Neural progenitor cell (in vitro differentiated cells): ENCODE measurements at regions not wholly inside any gene's neighbourhood (a gene's known extent, or its start where the extent isn't known, plus 50 kb on each side); places are given as distances from the start of the nearest gene placed in this dataset.

Experiments
- DNase-seq: peaks from one replicate; pipeline ENCODE4 v3.0.0-alpha.2; 2016; ENCODE audit warnings: low spot score
- H2AFZ ChIP-seq: fragments of 200-600 bp; sonication (generic); replicated peaks from 2 replicates; pipeline ENCODE4 v1.6.1; 2016; ENCODE audit warnings: antibody characterized with exemption
- H3F3A ChIP-seq: fragments of 200-600 bp; sonication (generic); 2 replicates; pipeline ENCODE4 v1.6.1; 2016; ENCODE audit warnings: antibody characterized with exemption, low read depth
- H3K27ac ChIP-seq: fragments of 200-600 bp; sonication (generic); 2 replicates; pipeline ENCODE4 v1.5.1; 2016; ENCODE audit warnings: mild to moderate bottlenecking
- H3K27me3 ChIP-seq: fragments of 200-600 bp; sonication (generic); 2 replicates; pipeline ENCODE4 v1.6.1; 2016; ENCODE audit warnings: mild to moderate bottlenecking, moderate library complexity
- H3K36me3 ChIP-seq: fragments of 200-600 bp; sonication (generic); 2 replicates; pipeline ENCODE4 v1.5.1; 2016
- H3K4me1 ChIP-seq: fragments of 200-600 bp; sonication (generic); 2 replicates; pipeline ENCODE4 v1.6.1; 2016; ENCODE audit warnings: mixed run types
- H3K4me2 ChIP-seq: fragments of 200-600 bp; sonication (generic); 2 replicates; pipeline ENCODE4 v1.6.1; 2016
- H3K4me3 ChIP-seq: fragments of 200-600 bp; sonication (generic); 2 replicates; pipeline ENCODE4 v1.5.1; 2016
- H3K79me2 ChIP-seq: fragments of 200-600 bp; sonication (generic); 2 replicates; pipeline ENCODE4 v1.6.1; 2016; ENCODE audit warnings: low read depth
- H3K9ac ChIP-seq: fragments of 200-600 bp; sonication (generic); 2 replicates; pipeline ENCODE4 v1.6.1; 2016
- H3K9me3 ChIP-seq: fragments of 200-600 bp; sonication (generic); 2 replicates; pipeline ENCODE4 v1.5.1; 2016; ENCODE audit warnings: low read depth
- H4K20me1 ChIP-seq: fragments of 200-600 bp; sonication (generic); 2 replicates; pipeline ENCODE4 v1.6.1; 2016; ENCODE audit warnings: low read depth
- H3K27ac Mint-ChIP-seq: 3 replicates; pipeline ENCODE4 v1.8.0; 2021; ENCODE audit warnings: mixed read lengths
- H3K27me3 Mint-ChIP-seq: 2 replicates; pipeline ENCODE4 v1.8.0; 2022; ENCODE audit warnings: low read depth, mild to moderate bottlenecking, inconsistent platforms, moderate library complexity, mixed read lengths; ENCODE audit not compliant: insufficient read depth
- H3K36me3 Mint-ChIP-seq: 3 replicates; pipeline ENCODE4 v1.8.0; 2021; ENCODE audit warnings: mixed read lengths
- H3K4me1 Mint-ChIP-seq: 3 replicates; pipeline ENCODE4 v1.8.0; 2021; ENCODE audit warnings: mixed read lengths
- H3K4me3 Mint-ChIP-seq: 3 replicates; pipeline ENCODE4 v1.8.0; 2021; ENCODE audit warnings: mild to moderate bottlenecking, moderate library complexity, mixed read lengths
- H3K9me3 Mint-ChIP-seq: 3 replicates; pipeline ENCODE4 v1.8.0; 2020; ENCODE audit warnings: mixed read lengths
- EZH2 ChIP-seq: fragments of 200-600 bp; sonication (generic); IDR thresholded peaks from 2 replicates; pipeline ENCODE4 v1.6.1; 2017; ENCODE audit warnings: antibody characterized with exemption, mild to moderate bottlenecking, moderate library complexity
- EZH2phosphoT487 ChIP-seq: fragments of 200-600 bp; sonication (generic); IDR thresholded peaks from 2 replicates; pipeline ENCODE4 v1.6.1; 2017; ENCODE audit warnings: antibody characterized with exemption
- TF ChIP-seq, protein P1 (sequence below): fragments of 200-600 bp; sonication (generic); IDR thresholded peaks from 2 replicates; pipeline ENCODE4 v1.5.1; 2017; ENCODE audit warnings: antibody characterized with exemption, mild to moderate bottlenecking

DNA sequence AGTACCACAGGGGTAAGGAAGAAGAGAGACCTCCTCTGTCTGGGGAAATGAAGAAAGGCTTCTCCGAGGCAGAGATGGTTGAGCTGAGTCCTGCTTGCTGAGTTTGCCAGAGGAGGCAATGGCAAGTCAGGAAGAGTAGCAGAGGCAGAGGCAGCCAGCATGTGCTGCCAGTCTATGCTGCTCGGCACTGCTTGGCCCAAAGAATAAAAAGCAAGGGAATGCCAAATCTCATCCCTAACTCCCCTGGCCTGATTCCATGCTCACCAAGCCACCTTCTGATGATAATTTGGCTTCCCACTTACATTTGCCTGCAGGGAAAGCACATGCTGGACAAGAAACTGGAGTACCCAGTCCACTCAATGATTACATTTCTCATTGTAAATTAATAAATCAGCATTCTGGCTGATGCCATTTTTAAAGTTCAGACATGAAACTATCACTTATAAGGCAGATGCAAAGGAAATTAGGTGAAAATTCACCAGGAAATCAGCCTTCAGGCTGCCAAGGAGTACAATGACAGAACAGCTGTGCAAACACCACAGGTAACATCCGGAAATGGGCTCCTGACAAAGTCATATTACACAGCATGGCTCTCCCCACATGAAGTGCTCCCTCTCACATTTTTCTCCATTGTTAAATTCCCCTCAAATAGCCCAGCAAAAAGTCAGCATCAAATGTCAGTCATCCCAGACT, 245.9 kb downstream of the MTERF1 start:
- Histone ChIP-seq H3K36me3 (no peaks in the 10 kb centered on the region), H3K27me3 (no peaks in the 10 kb centered on the region), H3K4me2 (no peak overlapping the region), H3K9ac (no peak overlapping the region), H4K20me1 (no peaks in the 10 kb centered on the region), H2AFZ (no peak overlapping the region), H3K79me2 (no peaks in the 10 kb centered on the region), H3K27ac (no peak overlapping the region), H3F3A (no peaks in the 10 kb centered on the region), H3K4me1 (peaks cover 20% of the 10 kb centered on the region), H3K4me3 (no peak overlapping the region), H3K9me3 (no peaks in the 10 kb centered on the region)
- Mint-ChIP-seq H3K27ac (no peak overlapping the region), H3K27me3 (no peaks in the 10 kb centered on the region), H3K4me3 (no peak overlapping the region), H3K36me3 (no peaks in the 10 kb centered on the region), H3K9me3 (no peaks in the 10 kb centered on the region), H3K4me1 (peaks cover 36% of the 10 kb centered on the region)
- TF ChIP-seq, protein P1, sequence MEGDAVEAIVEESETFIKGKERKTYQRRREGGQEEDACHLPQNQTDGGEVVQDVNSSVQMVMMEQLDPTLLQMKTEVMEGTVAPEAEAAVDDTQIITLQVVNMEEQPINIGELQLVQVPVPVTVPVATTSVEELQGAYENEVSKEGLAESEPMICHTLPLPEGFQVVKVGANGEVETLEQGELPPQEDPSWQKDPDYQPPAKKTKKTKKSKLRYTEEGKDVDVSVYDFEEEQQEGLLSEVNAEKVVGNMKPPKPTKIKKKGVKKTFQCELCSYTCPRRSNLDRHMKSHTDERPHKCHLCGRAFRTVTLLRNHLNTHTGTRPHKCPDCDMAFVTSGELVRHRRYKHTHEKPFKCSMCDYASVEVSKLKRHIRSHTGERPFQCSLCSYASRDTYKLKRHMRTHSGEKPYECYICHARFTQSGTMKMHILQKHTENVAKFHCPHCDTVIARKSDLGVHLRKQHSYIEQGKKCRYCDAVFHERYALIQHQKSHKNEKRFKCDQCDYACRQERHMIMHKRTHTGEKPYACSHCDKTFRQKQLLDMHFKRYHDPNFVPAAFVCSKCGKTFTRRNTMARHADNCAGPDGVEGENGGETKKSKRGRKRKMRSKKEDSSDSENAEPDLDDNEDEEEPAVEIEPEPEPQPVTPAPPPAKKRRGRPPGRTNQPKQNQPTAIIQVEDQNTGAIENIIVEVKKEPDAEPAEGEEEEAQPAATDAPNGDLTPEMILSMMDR: no peak
- no peak for DNase-seq

DNA sequence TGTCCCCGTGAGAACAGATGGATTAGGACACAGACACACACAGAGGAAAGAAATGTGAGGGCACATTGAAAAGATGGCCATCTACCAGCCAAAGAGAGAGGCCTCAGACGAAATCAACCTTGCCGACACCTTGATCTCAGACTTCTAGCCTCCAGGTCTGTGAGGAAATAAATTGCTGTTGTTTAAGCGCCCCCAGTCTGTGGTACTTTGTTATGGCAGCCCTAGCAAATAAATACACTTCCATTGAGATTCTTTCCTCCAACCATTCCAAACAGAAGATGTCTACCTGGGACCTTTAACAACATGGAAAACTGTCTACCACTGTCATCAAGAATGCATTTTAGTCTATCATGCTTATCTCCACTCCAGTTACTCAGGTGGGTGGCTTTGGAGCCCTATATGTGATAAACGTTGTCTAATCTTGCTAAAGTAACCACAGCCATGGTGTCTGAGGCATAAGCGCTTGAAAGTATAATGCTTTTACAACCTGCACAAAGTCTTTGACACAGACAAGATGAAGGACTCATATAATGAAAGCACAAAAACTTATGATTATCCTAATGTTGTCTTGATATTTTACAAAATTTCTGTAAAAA, 244.3 kb downstream of the MTERF1 start:
- Histone ChIP-seq H3K9me3 (no peaks in the 10 kb centered on the region), H3K27me3 (no peaks in the 10 kb centered on the region), H3K79me2 (no peaks in the 10 kb centered on the region), H3K36me3 (no peaks in the 10 kb centered on the region), H3K4me3 (no peak overlapping the region), H2AFZ (no peak overlapping the region), H3K9ac (no peak overlapping the region), H3K4me2 (no peak overlapping the region), H4K20me1 (no peaks in the 10 kb centered on the region), H3F3A (no peaks in the 10 kb centered on the region), H3K4me1 (peaks cover 20% of the 10 kb centered on the region), H3K27ac (no peak overlapping the region)
- peak; percentile 70 for DNase-seq
- H3K27me3 Mint-ChIP-seq: no peaks in the 10 kb centered on the region
- H3K9me3 Mint-ChIP-seq: no peaks in the 10 kb centered on the region
- H3K4me3 Mint-ChIP-seq: no peak overlapping the region
- peaks cover 29% of the 10 kb centered on the region for H3K4me1 Mint-ChIP-seq
- peak overlapping the region; percentile 52 for H3K27ac Mint-ChIP-seq
- TF ChIP-seq EZH2 (no peak), EZH2phosphoT487 (no peak)
- TF ChIP-seq, protein P1: peak; percentile 77
- no peaks in the 10 kb centered on the region for H3K36me3 Mint-ChIP-seq

DNA sequence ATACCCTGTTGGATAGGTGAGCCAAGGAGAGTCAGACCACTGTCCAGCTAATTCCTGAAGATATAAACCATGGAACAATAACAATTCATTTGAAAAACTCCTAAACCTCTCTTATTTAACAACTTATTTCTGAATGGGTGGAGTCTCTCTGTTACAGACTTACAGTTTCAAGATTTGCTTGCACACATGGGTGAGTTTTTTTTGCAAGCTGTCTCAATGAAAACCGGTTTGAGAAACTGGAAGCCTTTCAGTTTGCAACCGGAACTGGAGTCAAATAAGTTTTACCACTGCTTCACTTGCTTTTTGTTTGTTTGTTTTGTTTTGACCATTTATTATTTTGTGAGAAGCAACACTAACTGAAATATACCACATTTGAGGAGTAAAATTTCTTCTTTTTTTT, 243.8 kb downstream of the MTERF1 start:
- Mint-ChIP-seq H3K36me3 (no peaks in the 10 kb centered on the region), H3K4me3 (no peak overlapping the region), H3K9me3 (no peaks in the 10 kb centered on the region), H3K27ac (no peak overlapping the region), H3K27me3 (no peaks in the 10 kb centered on the region), H3K4me1 (peaks cover 29% of the 10 kb centered on the region)
- Histone ChIP-seq H3K27me3 (no peaks in the 10 kb centered on the region), H3F3A (no peaks in the 10 kb centered on the region), H3K27ac (no peak overlapping the region), H2AFZ (no peak overlapping the region), H3K79me2 (no peaks in the 10 kb centered on the region), H3K4me3 (no peak overlapping the region), H3K4me2 (no peak overlapping the region), H3K9ac (no peak overlapping the region), H3K9me3 (no peaks in the 10 kb centered on the region), H4K20me1 (no peaks in the 10 kb centered on the region), H3K4me1 (peaks cover 20% of the 10 kb centered on the region), H3K36me3 (no peaks in the 10 kb centered on the region)
- no peak for TF ChIP-seq EZH2
- TF ChIP-seq, protein P1: no peak
- TF ChIP-seq EZH2phosphoT487: no peak
- no peak for DNase-seq
